H9 (cell line): ENCODE measurements at regions not wholly inside any gene's neighbourhood (a gene's known extent, or its start where the extent isn't known, plus 50 kb on each side); places are given as distances from the start of the nearest gene placed in this dataset.

Experiments
- DNase-seq: peaks from one replicate; pipeline ENCODE4 v3.0.0-alpha.2; 2017
- H2AFZ ChIP-seq: one replicate; pipeline ENCODE4 v1.6.1; 2013; ENCODE audit warnings: mild to moderate bottlenecking, low read length, control low read depth, moderate library complexity
- H2AK5ac ChIP-seq: 2 replicates; pipeline ENCODE4 v1.6.1; 2013; ENCODE audit warnings: low read length, control low read depth, mixed read lengths; ENCODE audit not compliant: insufficient read length
- H2BK120ac ChIP-seq: one replicate; pipeline ENCODE4 v1.6.1; 2013; ENCODE audit warnings: low read depth, mild to moderate bottlenecking, low read length, control low read depth, inconsistent platforms; ENCODE audit not compliant: poor library complexity, severe bottlenecking
- H2BK12ac ChIP-seq: 2 replicates; pipeline ENCODE4 v1.6.1; 2013; ENCODE audit warnings: low read length, control low read depth, mixed read lengths, low read depth; ENCODE audit not compliant: insufficient read length
- H2BK15ac ChIP-seq: 2 replicates; pipeline ENCODE4 v1.6.1; 2013; ENCODE audit warnings: low read depth, low read length, control low read depth
- H2BK20ac ChIP-seq: one replicate; pipeline ENCODE4 v1.6.1; 2013; ENCODE audit warnings: low read depth, mild to moderate bottlenecking, low read length, control low read depth, inconsistent platforms; ENCODE audit not compliant: poor library complexity, severe bottlenecking
- H2BK5ac ChIP-seq: 2 replicates; pipeline ENCODE4 v1.6.1; 2013; ENCODE audit warnings: low read length, control low read depth, mixed read lengths; ENCODE audit not compliant: insufficient read length
- H3K14ac ChIP-seq: 2 replicates; pipeline ENCODE4 v1.6.1; 2013; ENCODE audit warnings: low read length, control low read depth; ENCODE audit not compliant: insufficient read depth
- H3K18ac ChIP-seq: 2 replicates; pipeline ENCODE4 v1.6.1; 2013; ENCODE audit warnings: low read depth, mild to moderate bottlenecking, mixed read lengths, low read length, control low read depth; ENCODE audit not compliant: insufficient read length
- H3K23ac ChIP-seq: 2 replicates; pipeline ENCODE4 v1.6.1; 2013; ENCODE audit warnings: low read length, control low read depth, mixed read lengths, low read depth; ENCODE audit not compliant: insufficient read length
- H3K23me2 ChIP-seq: 2 replicates; pipeline ENCODE4 v1.6.1; 2013; ENCODE audit warnings: low read depth, mild to moderate bottlenecking, mixed read lengths, low read length, control low read depth; ENCODE audit not compliant: insufficient read length, poor library complexity, severe bottlenecking
- H3K27ac ChIP-seq: 2 replicates; pipeline ENCODE4 v1.5.1; 2013; ENCODE audit warnings: low read length, control low read depth, mixed read lengths, low read depth; ENCODE audit not compliant: insufficient read length
- H3K27me3 ChIP-seq: 2 replicates; pipeline ENCODE4 v1.6.1; 2013; ENCODE audit warnings: low read length, control low read depth, inconsistent platforms; ENCODE audit not compliant: insufficient read depth
- H3K4ac ChIP-seq: 2 replicates; pipeline ENCODE4 v1.6.1; 2013; ENCODE audit warnings: low read depth, mild to moderate bottlenecking, control low read depth, inconsistent platforms, low read length, moderate library complexity
- H3K4me1 ChIP-seq: 2 replicates; pipeline ENCODE4 v1.6.1; 2013; ENCODE audit warnings: low read length, control low read depth, inconsistent platforms; ENCODE audit not compliant: insufficient read depth
- H3K4me2 ChIP-seq: 2 replicates; pipeline ENCODE4 v1.6.1; 2013; ENCODE audit warnings: low read length, control low read depth, mixed read lengths; ENCODE audit not compliant: insufficient read length, insufficient read depth
- H3K56ac ChIP-seq: 2 replicates; pipeline ENCODE4 v1.6.1; 2013; ENCODE audit warnings: low read depth, mild to moderate bottlenecking, mixed read lengths, low read length, control low read depth; ENCODE audit not compliant: insufficient read length
- H3K79me1 ChIP-seq: 2 replicates; pipeline ENCODE4 v1.6.1; 2013; ENCODE audit warnings: low read depth, mild to moderate bottlenecking, moderate library complexity, low read length, control low read depth, inconsistent platforms; ENCODE audit not compliant: insufficient read depth, poor library complexity, severe bottlenecking
- H3K79me2 ChIP-seq: 2 replicates; pipeline ENCODE4 v1.6.1; 2013; ENCODE audit warnings: low read length, control low read depth, inconsistent platforms; ENCODE audit not compliant: insufficient read depth
- H3K9ac ChIP-seq: 2 replicates; pipeline ENCODE4 v1.6.1; 2013; ENCODE audit warnings: low read length, control low read depth, mixed read lengths; ENCODE audit not compliant: insufficient read length; ENCODE audit errors: extremely low read depth
- H3K9me3 ChIP-seq: one replicate; pipeline ENCODE4 v1.6.1; 2013; ENCODE audit warnings: low read depth, low read length, inconsistent platforms; ENCODE audit not compliant: control insufficient read depth
- H3T11ph ChIP-seq: one replicate; pipeline ENCODE4 v1.6.1; 2013; ENCODE audit warnings: mild to moderate bottlenecking, low read length, control low read depth, inconsistent platforms
- H4K20me1 ChIP-seq: one replicate; pipeline ENCODE4 v1.6.1; 2013; ENCODE audit not compliant: control insufficient read depth, insufficient read length, insufficient read depth
- H4K5ac ChIP-seq: 2 replicates; pipeline ENCODE4 v1.6.1; 2013; ENCODE audit warnings: low read depth, mild to moderate bottlenecking, mixed read lengths, low read length, control low read depth; ENCODE audit not compliant: insufficient read length
- H4K8ac ChIP-seq: replicated peaks from 2 replicates; pipeline ENCODE4 v1.6.1; 2013; ENCODE audit warnings: low read length, control low read depth, mixed read lengths, low read depth; ENCODE audit not compliant: insufficient read length
- H4K91ac ChIP-seq: 2 replicates; pipeline ENCODE4 v1.6.1; 2013; ENCODE audit warnings: low read depth, mild to moderate bottlenecking, moderate library complexity, mixed read lengths, low read length, control low read depth; ENCODE audit not compliant: insufficient read length
- H3K27ac Mint-ChIP-seq, 3 experiments: 2 replicates in 2 of 3; 3 replicates in 1 of 3; pipeline ENCODE4 v1.8.0; 2020 to 2021; ENCODE audit warnings: mixed read lengths in 3 of 3, mild to moderate bottlenecking in 1 of 3, moderate library complexity in 1 of 3
- H3K27me3 Mint-ChIP-seq: 2 replicates; pipeline ENCODE4 v1.8.0; 2021; ENCODE audit warnings: low read depth, mild to moderate bottlenecking, moderate library complexity, mixed read lengths
- H3K36me3 Mint-ChIP-seq, 3 experiments: 2 replicates in 2 of 3; 3 replicates in 1 of 3; pipeline ENCODE4 v1.8.0; 2020 to 2021; ENCODE audit warnings: low read depth in 3 of 3, mixed read lengths in 3 of 3; ENCODE audit not compliant: insufficient read depth in 1 of 3
- H3K4me1 Mint-ChIP-seq, 2 experiments: 2 replicates each; pipeline ENCODE4 v1.8.0; 2020; ENCODE audit warnings: mixed read lengths in 2 of 2
- H3K4me3 Mint-ChIP-seq, 2 experiments: 2 replicates in 1 of 2; 3 replicates in 1 of 2; pipeline ENCODE4 v1.8.0; 2020 to 2021; ENCODE audit warnings: mild to moderate bottlenecking in 2 of 2, mixed read lengths in 2 of 2, moderate library complexity in 1 of 2
- H3K9me3 Mint-ChIP-seq, 2 experiments: 2 replicates in 1 of 2; 3 replicates in 1 of 2; pipeline ENCODE4 v1.8.0; 2020; ENCODE audit warnings: mild to moderate bottlenecking in 2 of 2, mixed read lengths in 2 of 2, moderate library complexity in 1 of 2
- CTCF ChIP-seq: fragments of 200-600 bp; sonication (generic); conservative IDR thresholded peaks from 3 replicates; pipeline ENCODE4 v1.8.0; 2021; ENCODE audit warnings: antibody characterized with exemption, mild to moderate bottlenecking
- WGBS: extraction: QIAGEN DNeasy Blood & Tissue Kit; methylation state at CpG from one replicate; pipeline ENCODE4 v1.1.7; 2013; ENCODE audit warnings: missing lambda C conversion rate, low lambda C conversion rate, mixed read lengths; ENCODE audit not compliant: insufficient read length; ENCODE audit errors: extremely low coverage; 5-methylcytosine and 5-hydroxymethylcytosine counted together

DNA sequence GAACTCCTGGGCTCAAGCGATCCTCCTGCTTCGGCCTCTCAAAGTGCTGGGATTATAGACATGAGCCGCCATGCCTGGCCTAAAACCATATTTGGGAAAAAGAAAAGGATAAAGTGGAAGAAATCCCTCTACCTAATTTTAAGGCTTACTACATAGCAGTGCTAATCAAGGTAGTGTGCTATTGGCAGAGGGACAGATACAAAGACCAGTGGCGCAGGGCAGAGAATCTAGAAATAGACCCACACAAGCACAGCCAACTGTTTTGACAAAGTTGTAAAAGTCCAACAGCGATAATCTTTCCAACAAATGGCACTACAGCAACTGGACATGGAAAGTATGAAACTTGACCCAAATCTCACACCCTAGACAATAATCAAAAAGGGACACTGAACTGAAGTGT is 138.4 kb downstream of the TFCP2L1 start:
- Histone ChIP-seq H3K18ac (no peak overlapping the region), H3K79me2 (no peaks in the 10 kb centered on the region), H3K4me1 (no peaks in the 10 kb centered on the region; the same call in 1 of the 2 replicates), H3T11ph (no peak overlapping the region), H3K23ac (no peak overlapping the region), H2BK20ac (no peak overlapping the region), H3K4me2 (no peak overlapping the region), H3K27me3 (no peaks in the 10 kb centered on the region), H3K23me2 (no peaks in the 10 kb centered on the region), H3K4ac (no peak overlapping the region), H3K9me3 (no peaks in the 10 kb centered on the region), H2AFZ (no peak overlapping the region), H4K8ac (no peak overlapping the region), H2BK120ac (no peak overlapping the region), H4K5ac (no peak overlapping the region), H2BK15ac (no peak overlapping the region), H3K14ac (no peak overlapping the region), H4K20me1 (no peaks in the 10 kb centered on the region), H2BK12ac (no peak overlapping the region), H3K27ac (no peak overlapping the region), H3K56ac (no peak overlapping the region), H2BK5ac (no peak overlapping the region), H4K91ac (no peak overlapping the region), H3K79me1 (no peaks in the 10 kb centered on the region), H3K9ac (no peak overlapping the region), H2AK5ac (no peak overlapping the region)
- no peak for TF ChIP-seq CTCF
- H3K4me3 Mint-ChIP-seq: no peak overlapping the region
- no CpG with 5 or more reads among the region's 5 CpGs for WGBS
- H3K27ac Mint-ChIP-seq: 0 out of 7 replicates have a peak overlapping the region, but pooled peaks of 1 of the 3 experiments have one; percentile 6
- DNase-seq: no peak
- no peaks in the 10 kb centered on the region for H3K36me3 Mint-ChIP-seq
- H3K4me1 Mint-ChIP-seq: peaks cover 13 to 17% of the 10 kb centered on the region in 2 experiments
- peaks cover 3% of the 10 kb centered on the region; the same call in 1 of the 2 replicates for H3K27me3 Mint-ChIP-seq
- H3K9me3 Mint-ChIP-seq: no peaks in the 10 kb centered on the region
